Activated CD8-positive, alpha-beta T cell treated with anti-CD3 and anti-CD28 coated beads for 36 hours (primary cell): ENCODE measurements at regions not wholly inside any gene's neighbourhood (a gene's known extent, or its start where the extent isn't known, plus 50 kb on each side); places are given as distances from the start of the nearest gene placed in this dataset.
"Not testable (repeated sequence)": the region's sequence is repeated elsewhere in the genome, so short reads cannot be mapped to it uniquely, and the experiment has no call there.

Experiments
- ATAC-seq: fragments of 200-7000 bp; cut with Tn5 transposase; one replicate; pipeline ENCODE4 v1.10.0; 2021; ENCODE audit warnings: mild to moderate bottlenecking, moderate library complexity
- CTCF ChIA-PET: fragments of 350-600 bp; sonication (Branson Sonifier 250); formaldehyde crosslinking; loops from one replicate; lab custom pipeline; 2021; ENCODE audit warnings: antibody characterized with exemption; lab: Charles Lee
- POLR2A ChIA-PET: fragments of 350-600 bp; sonication (Branson Sonifier 250); formaldehyde crosslinking; loops from one replicate; lab custom pipeline; 2021; ENCODE audit warnings: antibody characterized with exemption; lab: Charles Lee
- DNase-seq: peaks from one replicate; pipeline ENCODE4 v3.0.0-alpha.2; 2020
- H3K27ac Mint-ChIP-seq: one replicate; pipeline ENCODE4 v1.8.0; 2021; ENCODE audit warnings: mild to moderate bottlenecking, mixed read lengths
- H3K27me3 Mint-ChIP-seq: one replicate; pipeline ENCODE4 v1.8.0; 2021; ENCODE audit warnings: mixed read lengths
- H3K36me3 Mint-ChIP-seq: one replicate; pipeline ENCODE4 v1.8.0; 2021; ENCODE audit warnings: low read depth, mixed read lengths
- H3K4me1 Mint-ChIP-seq: one replicate; pipeline ENCODE4 v1.8.0; 2021; ENCODE audit warnings: low read depth, mixed read lengths
- H3K4me3 Mint-ChIP-seq: one replicate; pipeline ENCODE4 v1.8.0; 2021; ENCODE audit warnings: mild to moderate bottlenecking, moderate library complexity, mixed read lengths
- H3K9me3 Mint-ChIP-seq: one replicate; pipeline ENCODE4 v1.8.0; 2021; ENCODE audit warnings: mixed read lengths
- CTCF ChIP-seq: fragments of 200-600 bp; IDR thresholded peaks from one replicate; pipeline ENCODE4 v1.8.0; 2022; ENCODE audit warnings: antibody characterized with exemption, mild to moderate bottlenecking
- intact Hi-C: fragments of 100-400 bp; cut with micrococcal nuclease; formaldehyde crosslinking; loops from one replicate; pipeline ENCODE4 v1.10.0; 2022

- Mint-ChIP-seq H3K27ac (no peak overlapping the region), H3K27me3 (peaks cover 3% of the 10 kb centered on the region), H3K36me3 (no peaks in the 10 kb centered on the region), H3K9me3 (no peaks in the 10 kb centered on the region), H3K4me3 (no peak overlapping the region), H3K4me1 (no peaks in the 10 kb centered on the region)
- no peak for TF ChIP-seq CTCF
- no peak for DNase-seq
- ChIA-PET POLR2A (no interaction called here), CTCF (no interaction called here)
- no peak for ATAC-seq
- intact Hi-C loops: no loop called here
Observed at GRCh38 chr11:7186676-7187075, 65.0 kb upstream of the SYT9 start.

DNA sequence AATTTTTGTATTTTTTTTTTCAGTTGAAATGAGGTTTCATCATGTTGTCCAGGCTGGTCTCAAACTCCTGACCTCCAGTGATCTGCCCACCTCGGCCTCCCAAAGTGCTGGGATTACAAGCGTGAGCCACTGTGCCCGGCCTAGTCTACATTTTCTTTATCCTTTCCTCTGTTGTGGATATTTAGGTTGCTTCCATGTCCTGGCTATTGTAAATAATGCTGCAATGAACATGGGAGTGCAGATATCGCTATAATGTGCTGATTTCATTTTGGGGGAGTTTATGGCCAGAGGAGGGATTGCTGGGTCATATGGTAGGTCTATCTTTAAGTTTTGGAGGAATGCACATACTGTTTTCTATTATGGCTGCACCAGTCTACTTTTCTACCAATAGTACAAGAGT, 58.9 kb upstream of the SYT9 start:
- H3K27ac Mint-ChIP-seq, H3K36me3 Mint-ChIP-seq, POLR2A ChIA-PET, H3K9me3 Mint-ChIP-seq, DNase-seq, CTCF ChIA-PET, intact Hi-C loops, H3K4me3 Mint-ChIP-seq, H3K4me1 Mint-ChIP-seq, H3K27me3 Mint-ChIP-seq, ATAC-seq: not testable (repeated sequence)

GRCh38 chr11:7196396-7197146, 55.1 kb upstream of the SYT9 start:
- no peak for DNase-seq
- no peak for ATAC-seq
- H3K9me3 Mint-ChIP-seq: no peaks in the 10 kb centered on the region
- H3K4me1 Mint-ChIP-seq: no peaks in the 10 kb centered on the region
- no peak overlapping the region for H3K4me3 Mint-ChIP-seq
- H3K27ac Mint-ChIP-seq: no peak overlapping the region
- TF ChIP-seq CTCF: no peak
- intact Hi-C loops: no loop called here
- peaks cover 3% of the 10 kb centered on the region for H3K27me3 Mint-ChIP-seq
- POLR2A ChIA-PET: interaction anchor here (1.1 kb wide), 1 partner anchor 11 kb away, joined by 3 read pairs; no protein-coding TSS in a partner anchor
- H3K36me3 Mint-ChIP-seq: no peaks in the 10 kb centered on the region
- CTCF ChIA-PET: no interaction called here

DNA sequence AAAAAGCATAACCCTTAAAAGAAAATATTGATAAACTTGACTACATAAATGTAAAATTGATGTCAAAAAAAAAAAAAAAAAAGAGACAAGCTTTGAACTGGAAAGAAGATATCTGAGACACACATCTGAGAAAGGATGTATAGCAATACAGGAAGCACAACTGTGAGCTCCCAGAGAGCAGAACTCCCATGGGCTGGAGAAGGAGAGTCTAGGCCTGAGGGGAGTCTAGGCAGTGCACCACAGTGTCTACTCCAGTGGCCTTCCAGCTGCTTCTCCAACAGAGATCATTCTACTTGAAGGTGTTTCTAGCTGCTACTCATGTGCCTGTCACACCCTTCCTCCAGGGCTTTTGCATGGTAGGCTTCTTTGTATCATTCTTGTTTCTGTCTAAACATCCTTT, 54.2 kb upstream of the SYT9 start:
- Mint-ChIP-seq H3K4me1 (no peaks in the 10 kb centered on the region), H3K27ac (no peak overlapping the region), H3K36me3 (no peaks in the 10 kb centered on the region), H3K27me3 (peaks cover 3% of the 10 kb centered on the region), H3K4me3 (no peak overlapping the region), H3K9me3 (no peaks in the 10 kb centered on the region)
- ATAC-seq: no peak
- DNase-seq: no peak
- no peak for TF ChIP-seq CTCF
- ChIA-PET CTCF (no interaction called here), POLR2A (no interaction called here)
- intact Hi-C loops: no loop called here
